IMR-90 (cell line): ENCODE measurements at regions not wholly inside any gene's neighbourhood (a gene's known extent, or its start where the extent isn't known, plus 50 kb on each side); places are given as distances from the start of the nearest gene placed in this dataset.

Experiments
- BHLHE40 ChIP-seq: fragments of 150-350 bp; IDR thresholded peaks from 2 replicates; pipeline ENCODE4 v1.6.1; 2016; ENCODE audit warnings: mild to moderate bottlenecking, low read depth, low read length
- CEBPB ChIP-seq: IDR thresholded peaks from 2 replicates; pipeline ENCODE4 v1.6.1; 2012; ENCODE audit warnings: low read depth, low read length, improper control_type of control experiment
- CTCF ChIP-seq: conservative IDR thresholded peaks from 2 replicates; pipeline ENCODE4 v1.5.1; 2012; ENCODE audit warnings: mild to moderate bottlenecking, low read depth, low read length, improper control_type of control experiment
- FOS ChIP-seq: fragments of 150-350 bp; IDR thresholded peaks from 2 replicates; pipeline ENCODE4 v1.6.1; 2016; ENCODE audit warnings: low read depth, low read length
- MAZ ChIP-seq: IDR thresholded peaks from 2 replicates; pipeline ENCODE4 v1.6.1; 2012; ENCODE audit warnings: low read depth, mild to moderate bottlenecking, low read length, improper control_type of control experiment, moderate library complexity, borderline replicate concordance
- MXI1 ChIP-seq: IDR thresholded peaks from 2 replicates; pipeline ENCODE4 v1.6.1; 2012; ENCODE audit warnings: low read depth, mild to moderate bottlenecking, low read length, moderate library complexity, borderline replicate concordance
- POLR2A ChIP-seq: IDR thresholded peaks from 2 replicates; pipeline ENCODE4 v1.6.1; 2012; ENCODE audit warnings: mild to moderate bottlenecking, low read depth, low read length
- RAD21 ChIP-seq: IDR thresholded peaks from 2 replicates; pipeline ENCODE4 v1.6.1; 2012; ENCODE audit warnings: low read length, improper control_type of control experiment
- RCOR1 ChIP-seq: IDR thresholded peaks from 2 replicates; pipeline ENCODE4 v1.6.1; 2012; ENCODE audit warnings: mild to moderate bottlenecking, low read length, improper control_type of control experiment; ENCODE audit not compliant: insufficient replicate concordance
- SMC3 ChIP-seq: fragments of 150-350 bp; IDR thresholded peaks from 2 replicates; pipeline ENCODE4 v1.6.1; 2016; ENCODE audit warnings: low read depth, mild to moderate bottlenecking, antibody characterized with exemption, low read length, moderate library complexity

GRCh38 chr16:9327253-9327652, 235.8 kb downstream of the HAPSTR1 start:
- no peak for TF ChIP-seq CTCF
- TF ChIP-seq RCOR1: no peak
- TF ChIP-seq FOS: no peak
- TF ChIP-seq MXI1: no peak
- no peak for TF ChIP-seq POLR2A
- TF ChIP-seq BHLHE40: no peak
- no peak for TF ChIP-seq SMC3
- no peak for TF ChIP-seq MAZ
- no peak for TF ChIP-seq RAD21
- no peak for TF ChIP-seq CEBPB
